ENCODE measurements at regions not wholly inside any gene's neighbourhood (a gene's known extent, or its start where the extent isn't known, plus 50 kb on each side); places are given as distances from the start of the nearest gene placed in this dataset.
"Not testable (repeated sequence)": the region's sequence is repeated elsewhere in the genome, so short reads cannot be mapped to it uniquely, and the experiment has no call there.

GRCh38 chr1:55765505-55765904 lies 550.3 kb upstream of the USP24 start:
- not testable (repeated sequence) for DNase-seq

- DNase-seq, result peak; percentile 43
These were observed 536.6 kb upstream of the USP24 start for GRCh38 chr1:55751776-55752175.

GRCh38 chr1:55750628-55750995 lies 535.4 kb upstream of the USP24 start:
- DNase-seq, result no peak

- DNase-seq, result no peak
These were observed 534.9 kb upstream of the USP24 start for GRCh38 chr1:55749975-55750627.

GRCh38 chr1:55747408-55747841 lies 532.3 kb upstream of the USP24 start:
- peak; percentile 40 for DNase-seq

GRCh38 chr1:55746710-55747109 lies 531.5 kb upstream of the USP24 start:
- no peak for DNase-seq

GRCh38 chr1:55741516-55741915 lies 526.4 kb upstream of the USP24 start:
- DNase-seq, result peak; percentile 87

GRCh38 chr1:55735106-55735505 lies 519.9 kb upstream of the USP24 start:
- peak; percentile 1 for DNase-seq

- DNase-seq, result peak; percentile 21
These were observed 511.8 kb upstream of the USP24 start for GRCh38 chr1:55726994-55727393.

- DNase-seq, result no peak
These were observed 510.2 kb upstream of the USP24 start for GRCh38 chr1:55725378-55725777.

GRCh38 chr1:55724551-55725325 lies 509.6 kb upstream of the USP24 start:
- no peak for DNase-seq

GRCh38 chr1:55723001-55723400 lies 507.8 kb upstream of the USP24 start:
- DNase-seq, result no peak

- no peak for DNase-seq
These were observed 505.1 kb upstream of the USP24 start for GRCh38 chr1:55720261-55720660.

- DNase-seq, result peak; percentile 80
These were observed 503.9 kb upstream of the USP24 start for GRCh38 chr1:55718758-55719671.

- DNase-seq, result no peak
These were observed 501.9 kb upstream of the USP24 start for GRCh38 chr1:55717111-55717510.

GRCh38 chr1:55716610-55717009 lies 501.4 kb upstream of the USP24 start:
- DNase-seq, result no peak

- no peak for DNase-seq
These were observed 501.0 kb upstream of the USP24 start for GRCh38 chr1:55716151-55716550.

GRCh38 chr1:55714230-55714629 lies 499.1 kb upstream of the USP24 start:
- DNase-seq, result no peak

- DNase-seq, result no peak
These were observed 498.4 kb upstream of the USP24 start for GRCh38 chr1:55713516-55713915.

- DNase-seq, result no peak
These were observed 497.0 kb upstream of the USP24 start for GRCh38 chr1:55712148-55712547.

GRCh38 chr1:55708781-55709180 lies 493.6 kb upstream of the USP24 start:
- no peak for DNase-seq

- no peak for DNase-seq
These were observed 492.7 kb upstream of the USP24 start for GRCh38 chr1:55707846-55708245.

- no peak for DNase-seq
These were observed 492.0 kb upstream of the USP24 start for GRCh38 chr1:55707196-55707595.
